Stomach (tissue), 4 donors: ENCODE measurements at regions not wholly inside any gene's neighbourhood (a gene's known extent, or its start where the extent isn't known, plus 50 kb on each side); places are given as distances from the start of the nearest gene placed in this dataset.

ENCODE experiments used
- EP300 ChIP-seq: sonication (generic); formaldehyde crosslinking; IDR thresholded peaks from one replicate; pipeline ENCODE4 v1.6.1; 2017; ENCODE audit warnings: antibody characterized with exemption
- POLR2A ChIP-seq, 4 donors: fragments of 450-650 bp; IDR thresholded peaks; one replicate each; pipeline ENCODE4 v1.6.1; 2016; ENCODE audit warnings: antibody characterized with exemption in 4 of 4, control low read depth in 2 of 4, mild to moderate bottlenecking in 1 of 4, moderate library complexity in 1 of 4
- POLR2AphosphoS5 ChIP-seq, 3 donors: sonication (generic); formaldehyde crosslinking; IDR thresholded peaks; one replicate each; pipeline ENCODE4 v1.6.1; 2016; ENCODE audit warnings: antibody characterized with exemption in 3 of 3
- TF ChIP-seq, protein P1 (sequence below), 7 experiments: fragments of 450-650 bp in 4 of 7; fragments of 200-600 bp in 3 of 7; sonication (generic) in 3 of 7; IDR thresholded peaks; one replicate each; pipeline ENCODE4 v1.5.1; 2016 to 2019; ENCODE audit warnings: antibody characterized with exemption in 7 of 7, control low read depth in 2 of 7, mild to moderate bottlenecking in 1 of 7

DNA sequence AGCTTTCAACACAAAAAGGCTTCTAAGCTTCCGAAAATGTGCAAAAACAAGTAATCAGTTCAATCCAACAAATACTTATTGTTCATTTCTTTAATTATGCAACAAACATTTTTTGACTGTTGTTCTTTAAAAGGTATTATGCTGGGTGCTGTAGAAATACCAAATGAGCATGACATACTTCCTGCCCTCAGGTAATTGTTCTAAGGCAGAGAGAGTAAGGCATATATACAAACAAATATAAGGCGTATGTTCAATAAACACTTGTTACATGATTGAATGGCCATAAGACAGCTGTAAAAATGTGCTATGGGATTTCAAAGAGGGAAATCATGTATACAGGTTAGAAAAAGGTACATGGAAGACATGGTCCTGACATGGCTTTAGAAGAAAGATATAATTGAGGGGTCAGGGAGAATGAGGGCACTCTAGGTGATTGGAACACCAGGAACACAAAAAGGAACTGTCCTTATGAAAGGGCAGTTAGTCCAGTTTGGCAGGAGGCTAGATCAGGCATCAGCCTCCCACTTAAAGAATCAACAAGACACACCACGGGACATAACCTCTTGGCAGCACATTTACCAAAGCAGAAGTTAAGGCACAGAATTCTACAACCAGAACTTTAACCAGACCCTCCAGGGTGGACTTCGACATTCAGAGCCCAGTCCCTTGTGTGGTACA, 135.8 kb upstream of the SCAF11 start:
- TF ChIP-seq POLR2AphosphoS5 (IDR thresholded peaks at IDR 0.05) = no peak
- TF ChIP-seq, protein P1, sequence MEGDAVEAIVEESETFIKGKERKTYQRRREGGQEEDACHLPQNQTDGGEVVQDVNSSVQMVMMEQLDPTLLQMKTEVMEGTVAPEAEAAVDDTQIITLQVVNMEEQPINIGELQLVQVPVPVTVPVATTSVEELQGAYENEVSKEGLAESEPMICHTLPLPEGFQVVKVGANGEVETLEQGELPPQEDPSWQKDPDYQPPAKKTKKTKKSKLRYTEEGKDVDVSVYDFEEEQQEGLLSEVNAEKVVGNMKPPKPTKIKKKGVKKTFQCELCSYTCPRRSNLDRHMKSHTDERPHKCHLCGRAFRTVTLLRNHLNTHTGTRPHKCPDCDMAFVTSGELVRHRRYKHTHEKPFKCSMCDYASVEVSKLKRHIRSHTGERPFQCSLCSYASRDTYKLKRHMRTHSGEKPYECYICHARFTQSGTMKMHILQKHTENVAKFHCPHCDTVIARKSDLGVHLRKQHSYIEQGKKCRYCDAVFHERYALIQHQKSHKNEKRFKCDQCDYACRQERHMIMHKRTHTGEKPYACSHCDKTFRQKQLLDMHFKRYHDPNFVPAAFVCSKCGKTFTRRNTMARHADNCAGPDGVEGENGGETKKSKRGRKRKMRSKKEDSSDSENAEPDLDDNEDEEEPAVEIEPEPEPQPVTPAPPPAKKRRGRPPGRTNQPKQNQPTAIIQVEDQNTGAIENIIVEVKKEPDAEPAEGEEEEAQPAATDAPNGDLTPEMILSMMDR (IDR thresholded peaks at IDR 0.05) = no peak
- TF ChIP-seq POLR2A (IDR thresholded peaks at IDR 0.05) = no peak
- TF ChIP-seq EP300 = no peak
